ENCODE measurements at regions not wholly inside any gene's neighbourhood (a gene's known extent, or its start where the extent isn't known, plus 50 kb on each side); places are given as distances from the start of the nearest gene placed in this dataset.
"Not testable (repeated sequence)": the region's sequence is repeated elsewhere in the genome, so short reads cannot be mapped to it uniquely, and the experiment has no call there.

- ChIA-PET CTCF (no interaction called here), POLR2A (no interaction called here)
- Histone ChIP-seq H3K27ac (ENCODE audit: low read depth, low read length) (no peak overlapping the region), H3K9me3 (ENCODE audit: control insufficient read depth, insufficient read depth, low read length) (no peaks in the 10 kb centered on the region), H3K4me3 (ENCODE audit: low read depth, low read length) (no peak overlapping the region), H3K27me3 (ENCODE audit: control insufficient read depth, insufficient read depth, low read length) (no peaks in the 10 kb centered on the region)
- TF ChIP-seq CTCF (IDR thresholded peaks at IDR 0.05; ENCODE audit: low read depth, low read length) = no peak
- no peak for DNase-seq (ENCODE audit: low read depth, low spot score)
These were observed 144.4 kb upstream of the FBXO11 start for GRCh38 chr2:48050711-48051110.

- TF ChIP-seq CTCF (IDR thresholded peaks at IDR 0.05; ENCODE audit: low read depth, low read length) = no peak
- DNase-seq (ENCODE audit: low read depth, low spot score) = no peak
- no peaks in the 10 kb centered on the region for H3K27me3 ChIP-seq (ENCODE audit: control insufficient read depth, insufficient read depth, low read length)
- H3K4me3 ChIP-seq (ENCODE audit: low read depth, low read length) = no peak overlapping the region
- ChIA-PET CTCF (no interaction called here), POLR2A (no interaction called here)
- no peak overlapping the region for H3K27ac ChIP-seq (ENCODE audit: low read depth, low read length)
- no peaks in the 10 kb centered on the region for H3K9me3 ChIP-seq (ENCODE audit: control insufficient read depth, insufficient read depth, low read length)
These were observed 153.7 kb upstream of the FBXO11 start for GRCh38 chr2:48059975-48060374.

GRCh38 chr2:48061656-48062055 lies 155.4 kb upstream of the FBXO11 start:
- H3K27ac ChIP-seq (ENCODE audit: low read depth, low read length); H3K9me3 ChIP-seq (ENCODE audit: control insufficient read depth, insufficient read depth, low read length); H3K27me3 ChIP-seq (ENCODE audit: control insufficient read depth, insufficient read depth, low read length); H3K4me3 ChIP-seq (ENCODE audit: low read depth, low read length); DNase-seq (ENCODE audit: low read depth, low spot score); POLR2A ChIA-PET; CTCF ChIA-PET: not testable (repeated sequence)

GRCh38 chr2:48065096-48065495 lies 158.8 kb upstream of the FBXO11 start:
- Histone ChIP-seq H3K9me3 (ENCODE audit: control insufficient read depth, insufficient read depth, low read length) (no peaks in the 10 kb centered on the region), H3K4me3 (ENCODE audit: low read depth, low read length) (no peak overlapping the region), H3K27me3 (ENCODE audit: control insufficient read depth, insufficient read depth, low read length) (no peaks in the 10 kb centered on the region), H3K27ac (ENCODE audit: low read depth, low read length) (no peak overlapping the region)
- POLR2A ChIA-PET = no interaction called here
- DNase-seq (ENCODE audit: low read depth, low spot score) = no peak
- CTCF ChIA-PET = no interaction called here
- no peak for TF ChIP-seq CTCF (IDR thresholded peaks at IDR 0.05; ENCODE audit: low read depth, low read length)

GRCh38 chr2:48066000-48066399 lies 159.7 kb upstream of the FBXO11 start:
- no peak overlapping the region for H3K27ac ChIP-seq (ENCODE audit: low read depth, low read length)
- TF ChIP-seq CTCF (IDR thresholded peaks at IDR 0.05; ENCODE audit: low read depth, low read length) = no peak
- peaks cover 3% of the 10 kb centered on the region for H3K27me3 ChIP-seq (ENCODE audit: control insufficient read depth, insufficient read depth, low read length)
- H3K4me3 ChIP-seq (ENCODE audit: low read depth, low read length) = no peak overlapping the region
- H3K9me3 ChIP-seq (ENCODE audit: control insufficient read depth, insufficient read depth, low read length) = no peaks in the 10 kb centered on the region
- CTCF ChIA-PET = no interaction called here
- no peak for DNase-seq (ENCODE audit: low read depth, low spot score)
- POLR2A ChIA-PET = no interaction called here

- ChIA-PET CTCF (no interaction called here), POLR2A (no interaction called here)
- no peak overlapping the region for H3K27ac ChIP-seq (ENCODE audit: low read depth, low read length)
- H3K27me3 ChIP-seq (ENCODE audit: control insufficient read depth, insufficient read depth, low read length) = peaks cover 4% of the 10 kb centered on the region
- H3K4me3 ChIP-seq (ENCODE audit: low read depth, low read length) = no peak overlapping the region
- DNase-seq (ENCODE audit: low read depth, low spot score) = no peak
- no peaks in the 10 kb centered on the region for H3K9me3 ChIP-seq (ENCODE audit: control insufficient read depth, insufficient read depth, low read length)
- TF ChIP-seq CTCF (IDR thresholded peaks at IDR 0.05; ENCODE audit: low read depth, low read length) = no peak
These were observed 163.5 kb upstream of the FBXO11 start for GRCh38 chr2:48069769-48070168.
